Stimulated activated naive CD8-positive, alpha-beta T cell treated with anti-CD3 and anti-CD28 coated beads, Interleukin-15, Interleukin-2, amounts not matched to agents 100 ng/mL and 50 ng/mL, for 24 hours (primary cell): ENCODE measurements at regions not wholly inside any gene's neighbourhood (a gene's known extent, or its start where the extent isn't known, plus 50 kb on each side); places are given as distances from the start of the nearest gene placed in this dataset.
"Not testable (repeated sequence)": the region's sequence is repeated elsewhere in the genome, so short reads cannot be mapped to it uniquely, and the experiment has no call there.

Experiments used
- H3K27ac Mint-ChIP-seq: one replicate; pipeline ENCODE4 v1.8.0; 2021; ENCODE audit warnings: mild to moderate bottlenecking, mixed read lengths
- H3K27me3 Mint-ChIP-seq: one replicate; pipeline ENCODE4 v1.8.0; 2021; ENCODE audit warnings: mixed read lengths
- H3K36me3 Mint-ChIP-seq: one replicate; pipeline ENCODE4 v1.8.0; 2021; ENCODE audit warnings: low read depth, mixed read lengths
- H3K4me1 Mint-ChIP-seq: one replicate; pipeline ENCODE4 v1.8.0; 2021; ENCODE audit warnings: low read depth, mixed read lengths
- H3K4me3 Mint-ChIP-seq: one replicate; pipeline ENCODE4 v1.8.0; 2021; ENCODE audit warnings: mild to moderate bottlenecking, mixed read lengths
- H3K9me3 Mint-ChIP-seq: one replicate; pipeline ENCODE4 v1.8.0; 2021; ENCODE audit warnings: mixed read lengths

- H3K9me3 Mint-ChIP-seq, result no peaks in the 10 kb centered on the region
- H3K36me3 Mint-ChIP-seq, result no peaks in the 10 kb centered on the region
- H3K27me3 Mint-ChIP-seq, result peaks cover 6% of the 10 kb centered on the region
- H3K4me3 Mint-ChIP-seq, result no peak overlapping the region
- no peaks in the 10 kb centered on the region for H3K4me1 Mint-ChIP-seq
- H3K27ac Mint-ChIP-seq, result no peak overlapping the region
These were observed 208.1 kb upstream of the PIK3R1 start for GRCh38 chr5:68007451-68007850.

- Mint-ChIP-seq H3K9me3 (no peaks in the 10 kb centered on the region), H3K4me3 (no peak overlapping the region), H3K36me3 (no peaks in the 10 kb centered on the region), H3K27me3 (peaks cover 5% of the 10 kb centered on the region), H3K27ac (no peak overlapping the region), H3K4me1 (no peaks in the 10 kb centered on the region)
These were observed 212.7 kb upstream of the PIK3R1 start for GRCh38 chr5:68002836-68003235.

- no peaks in the 10 kb centered on the region for H3K9me3 Mint-ChIP-seq
- no peaks in the 10 kb centered on the region for H3K4me1 Mint-ChIP-seq
- H3K36me3 Mint-ChIP-seq, result no peaks in the 10 kb centered on the region
- no peak overlapping the region for H3K4me3 Mint-ChIP-seq
- peaks cover 5% of the 10 kb centered on the region for H3K27me3 Mint-ChIP-seq
- H3K27ac Mint-ChIP-seq, result no peak overlapping the region
These were observed 214.8 kb upstream of the PIK3R1 start for GRCh38 chr5:68000805-68001204.

DNA sequence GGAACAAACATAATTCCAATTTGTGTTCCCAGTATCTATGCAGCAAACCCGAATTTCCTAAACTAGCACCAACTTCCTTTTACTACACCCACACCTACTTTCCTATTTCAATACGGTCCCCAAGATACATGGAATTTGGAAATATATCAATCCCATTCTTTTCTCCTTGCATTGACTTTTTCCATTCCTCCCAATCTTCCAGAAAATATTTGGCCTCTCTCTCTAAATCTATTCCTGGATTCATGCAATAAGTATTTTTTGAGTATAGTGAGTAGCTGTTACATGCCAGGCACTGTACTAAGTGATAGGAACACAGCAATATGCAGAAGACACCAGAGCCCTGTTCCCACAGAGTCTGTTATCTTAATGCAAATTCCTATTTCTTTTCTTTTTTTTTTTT is 216.2 kb upstream of the PIK3R1 start:
- no peaks in the 10 kb centered on the region for H3K9me3 Mint-ChIP-seq
- no peak overlapping the region for H3K4me3 Mint-ChIP-seq

DNA sequence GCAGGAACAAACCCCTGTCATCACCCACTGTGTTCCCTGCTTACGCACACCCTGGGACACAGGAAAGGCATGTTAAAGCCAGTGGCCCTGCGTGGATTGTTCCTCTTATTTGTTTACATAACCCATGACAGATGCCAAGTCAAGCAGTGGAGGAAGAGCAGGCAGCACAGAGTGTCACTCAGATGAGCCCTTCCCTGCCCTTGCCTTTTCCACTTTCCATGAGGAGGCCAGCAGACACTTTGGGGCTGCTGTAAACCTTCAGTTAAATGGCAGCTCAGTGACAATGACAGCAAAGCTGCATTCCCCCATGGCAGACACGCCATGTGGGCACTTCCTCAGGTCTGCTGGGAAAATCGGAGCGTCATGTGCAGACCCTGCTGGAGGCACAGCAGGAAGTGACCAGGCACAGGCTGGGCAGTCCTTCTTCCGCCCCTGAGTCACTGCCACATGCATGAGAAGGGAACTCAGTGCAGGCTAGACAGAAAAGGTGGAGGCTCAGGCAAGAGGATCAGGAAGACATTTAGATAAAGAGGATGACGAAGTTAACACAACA is 216.8 kb upstream of the PIK3R1 start:
- Mint-ChIP-seq H3K27me3 (no peaks in the 10 kb centered on the region), H3K36me3 (no peaks in the 10 kb centered on the region), H3K27ac (no peak overlapping the region), H3K9me3 (no peaks in the 10 kb centered on the region), H3K4me1 (no peaks in the 10 kb centered on the region), H3K4me3 (no peak overlapping the region)

More for the DNA sequence above, 216.2 kb upstream of the PIK3R1 start:
- Mint-ChIP-seq H3K36me3 (no peaks in the 10 kb centered on the region), H3K4me1 (no peaks in the 10 kb centered on the region), H3K27ac (no peak overlapping the region), H3K27me3 (peaks cover 2% of the 10 kb centered on the region)

DNA sequence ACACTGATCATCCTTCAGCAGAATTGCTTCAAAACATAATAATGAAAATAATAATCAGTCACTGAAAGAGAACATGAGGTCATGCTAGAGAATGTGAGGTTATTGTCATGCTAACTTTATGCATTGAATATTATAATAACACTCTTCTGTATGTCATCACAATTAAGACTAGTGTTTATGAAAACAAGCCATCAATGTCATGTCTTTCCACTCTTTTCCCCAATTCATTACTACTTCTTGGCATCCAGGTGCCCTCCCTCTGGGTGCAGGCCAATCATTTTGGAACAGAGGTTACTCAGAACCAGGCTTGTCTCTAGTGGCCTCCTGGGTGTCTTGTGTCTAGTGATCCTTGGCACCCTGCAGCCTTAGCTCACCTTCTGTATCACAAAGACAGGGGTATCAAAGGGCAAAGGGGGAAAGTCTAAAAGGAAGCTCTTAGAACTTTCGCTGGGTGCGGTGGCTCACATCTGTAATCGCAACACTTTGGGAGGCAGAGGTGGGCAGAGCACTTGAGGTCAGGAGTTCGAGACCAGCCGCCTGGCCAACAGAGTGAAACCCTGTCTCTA is 217.6 kb upstream of the PIK3R1 start:
- no peaks in the 10 kb centered on the region for H3K9me3 Mint-ChIP-seq
- no peak overlapping the region for H3K27ac Mint-ChIP-seq
- no peaks in the 10 kb centered on the region for H3K4me1 Mint-ChIP-seq
- H3K36me3 Mint-ChIP-seq, result no peaks in the 10 kb centered on the region
- H3K27me3 Mint-ChIP-seq, result peaks cover 3% of the 10 kb centered on the region
- H3K4me3 Mint-ChIP-seq, result no peak overlapping the region

DNA sequence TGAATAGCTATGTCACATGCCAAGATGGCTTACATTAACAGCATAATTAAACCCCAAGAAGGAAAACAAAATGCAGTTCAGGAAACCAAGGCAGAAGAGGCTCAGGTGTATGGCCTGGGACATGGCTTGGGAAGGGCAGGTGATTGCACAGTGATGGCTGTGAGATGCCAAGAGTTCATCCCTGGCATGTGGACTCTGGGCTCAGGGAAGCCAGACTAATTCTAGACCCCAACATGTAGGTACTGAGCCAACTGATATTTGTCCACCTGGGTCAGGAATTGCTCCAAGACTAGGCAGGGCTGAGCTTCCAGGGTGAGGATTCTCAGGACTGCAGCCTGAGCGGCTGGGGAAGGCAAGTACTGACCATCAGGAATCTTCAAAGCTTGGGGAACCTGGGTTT is 218.4 kb upstream of the PIK3R1 start:
- H3K27me3 Mint-ChIP-seq, result peaks cover 5% of the 10 kb centered on the region
- no peaks in the 10 kb centered on the region for H3K36me3 Mint-ChIP-seq
- no peaks in the 10 kb centered on the region for H3K9me3 Mint-ChIP-seq
- H3K4me3 Mint-ChIP-seq, result no peak overlapping the region
- no peaks in the 10 kb centered on the region for H3K4me1 Mint-ChIP-seq
- H3K27ac Mint-ChIP-seq, result no peak overlapping the region

DNA sequence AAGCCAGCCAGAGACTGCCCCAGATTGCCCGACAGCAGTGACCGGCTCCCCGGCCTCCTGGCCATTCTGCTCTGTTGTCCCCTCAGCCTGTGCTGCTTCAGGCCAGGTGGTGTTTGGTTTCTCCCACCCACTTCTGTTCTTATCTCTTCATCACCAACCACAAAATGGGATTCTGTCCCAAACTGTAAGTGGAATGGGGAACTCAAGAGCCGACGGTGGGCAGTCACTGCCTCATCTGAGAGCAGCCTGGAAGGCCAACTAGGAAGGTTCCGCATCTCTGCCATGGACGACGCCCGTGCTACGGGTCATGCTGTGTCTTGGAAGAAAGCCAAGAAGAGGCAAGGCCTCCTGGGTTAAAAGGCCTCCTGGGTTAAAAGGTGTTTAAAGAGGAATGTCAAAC is 219.0 kb upstream of the PIK3R1 start:
- Mint-ChIP-seq H3K27ac (no peak overlapping the region), H3K4me1 (no peaks in the 10 kb centered on the region), H3K27me3 (peaks cover 5% of the 10 kb centered on the region), H3K36me3 (no peaks in the 10 kb centered on the region), H3K9me3 (no peaks in the 10 kb centered on the region), H3K4me3 (no peak overlapping the region)

GRCh38 chr5:67992923-67993322 is 222.6 kb upstream of the PIK3R1 start:
- Mint-ChIP-seq H3K27ac (no peak overlapping the region), H3K4me3 (no peak overlapping the region)

GRCh38 chr5:67989456-67989855 is 226.1 kb upstream of the PIK3R1 start:
- Mint-ChIP-seq H3K27me3 (peaks cover 8% of the 10 kb centered on the region), H3K27ac (no peak overlapping the region), H3K4me3 (no peak overlapping the region), H3K9me3 (no peaks in the 10 kb centered on the region), H3K4me1 (no peaks in the 10 kb centered on the region), H3K36me3 (no peaks in the 10 kb centered on the region)

More at GRCh38 chr5:67992923-67993322, 222.6 kb upstream of the PIK3R1 start:
- Mint-ChIP-seq H3K27me3 (peaks cover 8% of the 10 kb centered on the region), H3K36me3 (no peaks in the 10 kb centered on the region), H3K9me3 (no peaks in the 10 kb centered on the region), H3K4me1 (no peaks in the 10 kb centered on the region)

DNA sequence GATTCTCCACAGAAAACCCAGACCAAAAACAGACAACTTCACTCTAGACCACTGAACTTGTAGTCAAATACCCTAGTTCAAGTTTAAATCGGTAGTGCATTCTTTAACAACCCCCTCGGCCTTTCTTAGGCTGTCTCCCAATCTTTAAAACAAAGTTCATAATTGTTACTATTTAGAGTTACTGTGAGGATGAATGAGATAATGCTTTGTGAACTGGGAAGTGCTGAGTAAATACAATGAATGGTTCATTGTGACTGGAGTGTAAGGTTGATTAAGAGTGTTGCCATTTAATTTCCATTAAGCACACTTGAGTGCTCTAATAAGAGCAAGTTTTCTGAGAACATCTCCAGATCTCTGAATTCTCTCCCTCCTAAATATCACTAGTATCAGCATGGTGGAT is 228.8 kb upstream of the PIK3R1 start:
- Mint-ChIP-seq H3K4me1 (peaks cover 12% of the 10 kb centered on the region), H3K27ac (no peak overlapping the region), H3K9me3 (no peaks in the 10 kb centered on the region), H3K36me3 (no peaks in the 10 kb centered on the region), H3K4me3 (no peak overlapping the region), H3K27me3 (peaks cover 3% of the 10 kb centered on the region)

GRCh38 chr5:67985686-67986387 is 229.7 kb upstream of the PIK3R1 start:
- no peaks in the 10 kb centered on the region for H3K36me3 Mint-ChIP-seq
- H3K27ac Mint-ChIP-seq, result no peak overlapping the region
- peaks cover 12% of the 10 kb centered on the region for H3K4me1 Mint-ChIP-seq
- H3K9me3 Mint-ChIP-seq, result no peaks in the 10 kb centered on the region
- peaks cover 3% of the 10 kb centered on the region for H3K27me3 Mint-ChIP-seq
- H3K4me3 Mint-ChIP-seq, result no peak overlapping the region

DNA sequence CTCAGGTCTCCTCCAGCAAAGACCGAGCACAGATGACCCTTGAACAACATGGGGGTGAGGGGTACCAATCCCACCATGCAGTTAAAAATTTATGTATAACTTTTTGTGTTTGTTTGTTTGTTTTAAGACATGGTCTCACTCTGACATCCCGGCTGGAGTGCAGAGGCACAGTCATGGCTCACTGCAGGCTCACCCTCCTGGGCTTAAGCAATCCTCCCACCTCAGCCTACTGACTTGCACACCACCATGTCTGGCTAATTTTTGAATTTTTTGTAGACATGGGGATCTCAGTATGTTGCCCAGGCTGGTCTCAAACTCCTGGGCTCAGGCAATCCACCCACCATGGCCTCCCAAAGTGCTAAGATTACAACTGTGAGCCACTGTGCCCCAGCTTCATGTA is 231.0 kb upstream of the PIK3R1 start:
- Mint-ChIP-seq H3K4me3 (no peak overlapping the region), H3K36me3 (no peaks in the 10 kb centered on the region), H3K27me3 (no peaks in the 10 kb centered on the region), H3K9me3 (no peaks in the 10 kb centered on the region), H3K4me1 (peaks cover 12% of the 10 kb centered on the region), H3K27ac (no peak overlapping the region)

DNA sequence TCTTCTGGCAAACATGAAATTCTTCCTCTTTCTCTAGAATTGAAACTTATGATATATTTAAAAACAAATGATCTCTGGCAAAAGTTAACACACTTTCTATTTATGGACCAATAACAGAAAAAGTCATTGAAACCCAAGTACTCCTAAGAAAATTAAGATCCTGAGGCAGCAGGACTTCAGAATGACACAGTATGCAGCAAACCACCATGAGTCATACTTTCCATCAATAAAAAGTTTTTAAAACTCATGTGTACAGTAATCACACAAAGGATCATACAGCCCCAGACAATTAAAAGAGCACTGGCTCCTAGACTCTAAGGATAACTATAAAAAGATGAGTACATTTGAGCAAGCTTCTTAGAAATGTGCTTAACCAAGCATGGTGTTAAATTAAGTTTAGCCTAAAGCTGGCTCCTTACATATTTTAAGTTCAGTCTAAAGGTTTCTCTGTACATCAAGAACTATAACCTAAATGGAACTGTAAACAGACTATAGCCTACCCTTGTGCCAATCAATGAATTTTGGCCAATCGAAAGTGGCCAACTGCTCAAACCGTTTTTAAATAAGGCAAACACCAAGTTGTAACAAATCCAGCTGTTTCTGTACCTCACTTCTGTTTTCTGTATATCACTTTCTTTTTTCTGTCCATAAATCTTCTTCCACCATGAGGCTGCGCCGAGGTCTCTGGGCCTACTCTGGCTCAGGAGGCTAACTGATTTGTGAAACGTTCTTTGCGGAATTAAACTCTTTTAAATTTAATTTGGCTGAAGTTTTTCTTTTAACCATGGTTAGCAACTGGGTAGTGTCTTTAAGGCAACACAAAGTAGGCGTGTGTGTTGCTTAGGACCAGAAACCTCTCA is 232.1 kb upstream of the PIK3R1 start:
- no peaks in the 10 kb centered on the region for H3K9me3 Mint-ChIP-seq
- H3K4me1 Mint-ChIP-seq, result peaks cover 12% of the 10 kb centered on the region
- H3K4me3 Mint-ChIP-seq, result no peak overlapping the region
- H3K27me3 Mint-ChIP-seq, result no peaks in the 10 kb centered on the region
- H3K27ac Mint-ChIP-seq, result peak overlapping the region; percentile 38
- H3K36me3 Mint-ChIP-seq, result no peaks in the 10 kb centered on the region

GRCh38 chr5:67982160-67982559 is 233.4 kb upstream of the PIK3R1 start:
- H3K27me3 Mint-ChIP-seq, H3K9me3 Mint-ChIP-seq, H3K4me3 Mint-ChIP-seq, H3K27ac Mint-ChIP-seq, H3K36me3 Mint-ChIP-seq: not testable (repeated sequence)
- peaks cover 12% of the 10 kb centered on the region for H3K4me1 Mint-ChIP-seq
